ENCODE measurements at regions not wholly inside any gene's neighbourhood (a gene's known extent, or its start where the extent isn't known, plus 50 kb on each side); places are given as distances from the start of the nearest gene placed in this dataset.

DNA sequence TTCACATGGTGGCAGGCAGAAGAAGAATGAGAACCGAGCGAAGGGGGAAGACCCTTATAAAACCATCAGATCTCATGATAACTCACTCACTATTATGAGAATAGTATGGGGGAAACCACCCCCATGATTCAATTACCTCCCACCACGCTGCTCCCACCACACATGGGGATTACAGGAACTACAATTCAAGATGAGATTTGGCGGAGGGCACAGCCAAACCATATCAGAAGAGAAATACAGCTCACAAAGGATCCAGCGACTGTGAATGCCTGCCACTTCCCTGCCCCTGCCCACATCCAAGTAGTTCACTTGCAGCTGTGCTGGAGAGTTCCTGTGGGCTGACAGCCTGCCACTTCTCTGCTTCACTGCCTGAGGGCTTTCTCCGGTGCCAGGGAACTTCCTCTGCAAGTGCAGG, 148.7 kb downstream of the C7orf25 start:
- Histone ChIP-seq H3K36me3 (ENCODE audit: low read depth, missing control alignments) (no peaks in the 10 kb centered on the region), H3K4me1 (no peaks in the 10 kb centered on the region), H3K4me3 (no peak overlapping the region), H3K27me3 (no peaks in the 10 kb centered on the region), H3K9me3 (no peaks in the 10 kb centered on the region), H3K27ac (no peak overlapping the region)
- WGBS, 2 donors, result 82 to 89% methylated on average over 6 of the region's 6 CpGs
- TF ChIP-seq POLR2A (IDR thresholded peaks at IDR 0.05), result no peak
- intact Hi-C loops (cut with DNase I; ENCODE audit: low total_unique reads), result no loop called here
- DNase-seq, result no peak

DNA sequence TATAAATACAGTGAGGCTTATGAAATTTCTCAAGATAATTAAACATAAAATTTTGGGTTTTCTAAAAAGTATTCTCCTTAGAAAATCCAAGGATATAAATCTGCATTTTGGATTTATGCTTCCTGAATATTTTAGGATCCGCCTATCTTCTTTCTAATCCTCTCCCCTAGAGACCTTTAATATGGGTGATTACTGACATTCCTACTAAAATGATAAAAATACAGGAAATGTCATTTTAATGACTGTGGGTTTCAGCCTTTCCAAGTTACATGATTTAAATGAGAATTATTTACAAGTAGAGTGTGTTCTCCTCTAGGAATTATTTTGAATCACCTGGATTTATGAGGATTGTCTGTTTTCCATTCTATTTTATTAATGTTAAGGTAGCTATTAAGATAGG, 150.4 kb downstream of the C7orf25 start:
- Histone ChIP-seq H3K4me1 (no peaks in the 10 kb centered on the region), H3K27me3 (no peaks in the 10 kb centered on the region), H3K36me3 (ENCODE audit: low read depth, missing control alignments) (no peaks in the 10 kb centered on the region), H3K4me3 (no peak overlapping the region), H3K27ac (no peak overlapping the region), H3K9me3 (no peaks in the 10 kb centered on the region)
- no peak for DNase-seq
- 80 to 86% methylated on average over 1 of the region's 1 CpG for WGBS, 2 donors
- TF ChIP-seq, protein P1, sequence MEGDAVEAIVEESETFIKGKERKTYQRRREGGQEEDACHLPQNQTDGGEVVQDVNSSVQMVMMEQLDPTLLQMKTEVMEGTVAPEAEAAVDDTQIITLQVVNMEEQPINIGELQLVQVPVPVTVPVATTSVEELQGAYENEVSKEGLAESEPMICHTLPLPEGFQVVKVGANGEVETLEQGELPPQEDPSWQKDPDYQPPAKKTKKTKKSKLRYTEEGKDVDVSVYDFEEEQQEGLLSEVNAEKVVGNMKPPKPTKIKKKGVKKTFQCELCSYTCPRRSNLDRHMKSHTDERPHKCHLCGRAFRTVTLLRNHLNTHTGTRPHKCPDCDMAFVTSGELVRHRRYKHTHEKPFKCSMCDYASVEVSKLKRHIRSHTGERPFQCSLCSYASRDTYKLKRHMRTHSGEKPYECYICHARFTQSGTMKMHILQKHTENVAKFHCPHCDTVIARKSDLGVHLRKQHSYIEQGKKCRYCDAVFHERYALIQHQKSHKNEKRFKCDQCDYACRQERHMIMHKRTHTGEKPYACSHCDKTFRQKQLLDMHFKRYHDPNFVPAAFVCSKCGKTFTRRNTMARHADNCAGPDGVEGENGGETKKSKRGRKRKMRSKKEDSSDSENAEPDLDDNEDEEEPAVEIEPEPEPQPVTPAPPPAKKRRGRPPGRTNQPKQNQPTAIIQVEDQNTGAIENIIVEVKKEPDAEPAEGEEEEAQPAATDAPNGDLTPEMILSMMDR (IDR thresholded peaks at IDR 0.05), result no peak
- TF ChIP-seq POLR2A (IDR thresholded peaks at IDR 0.05), result no peak
- intact Hi-C loops (cut with DNase I; ENCODE audit: low total_unique reads), result no loop called here

DNA sequence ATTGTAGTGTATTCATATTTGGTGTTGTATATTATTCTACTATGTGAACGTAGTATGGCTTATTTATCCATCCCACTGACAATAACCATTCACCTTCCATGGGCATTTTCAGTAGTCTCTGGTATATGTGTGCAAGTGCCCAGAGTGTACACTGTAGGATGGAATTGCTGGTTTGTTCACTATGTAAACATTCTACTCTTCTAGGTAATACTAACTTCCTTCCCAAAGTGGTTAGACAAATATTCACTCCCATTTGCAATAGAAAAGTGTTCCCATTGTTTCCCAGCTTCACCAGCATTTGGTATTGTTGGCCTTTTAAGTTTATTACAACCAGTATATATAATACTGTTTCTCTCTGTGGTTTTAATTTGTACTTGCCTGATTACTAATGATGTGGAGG, 153.7 kb downstream of the C7orf25 start:
- no peaks in the 10 kb centered on the region for H3K9me3 ChIP-seq
- DNase-seq, result no peak
- TF ChIP-seq, protein P1 (IDR thresholded peaks at IDR 0.05), result no peak
- no peak for TF ChIP-seq POLR2A (IDR thresholded peaks at IDR 0.05)
- no peak overlapping the region for H3K4me3 ChIP-seq
- no peaks in the 10 kb centered on the region for H3K36me3 ChIP-seq (ENCODE audit: low read depth, missing control alignments)
- WGBS, 2 donors, result 76 to 97% methylated on average over 1 of the region's 1 CpG
- H3K27me3 ChIP-seq, result no peaks in the 10 kb centered on the region
- no peaks in the 10 kb centered on the region for H3K4me1 ChIP-seq
- no peak overlapping the region for H3K27ac ChIP-seq
- intact Hi-C loops (cut with DNase I; ENCODE audit: low total_unique reads), result no loop called here

DNA sequence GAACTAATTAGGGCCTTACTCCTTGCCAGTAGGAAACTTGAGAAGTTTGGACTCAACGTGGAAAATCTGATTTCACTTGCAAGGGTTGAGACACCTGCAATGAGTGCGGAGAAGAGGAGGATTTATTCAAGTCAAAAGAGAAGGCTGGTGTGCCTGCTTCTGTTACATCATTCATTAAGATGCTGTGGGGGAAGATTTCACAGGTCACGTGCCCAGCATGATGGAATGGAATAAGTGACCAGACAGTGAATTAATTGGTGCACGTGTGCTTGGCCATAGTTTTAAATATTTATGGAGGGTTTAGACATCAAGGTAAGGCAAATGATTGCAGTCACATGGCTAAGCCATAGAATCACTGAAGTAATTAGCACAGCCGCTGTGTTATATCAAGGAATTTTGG, 155.0 kb downstream of the C7orf25 start:
- no peak overlapping the region for H3K4me3 ChIP-seq
- 67 to 71% methylated on average over 5 of the region's 5 CpGs for WGBS, 2 donors
- no peaks in the 10 kb centered on the region for H3K36me3 ChIP-seq (ENCODE audit: low read depth, missing control alignments)
- no peaks in the 10 kb centered on the region for H3K4me1 ChIP-seq
- no peaks in the 10 kb centered on the region for H3K9me3 ChIP-seq
- TF ChIP-seq, protein P1 (IDR thresholded peaks at IDR 0.05), result no peak
- no peak for TF ChIP-seq POLR2A (IDR thresholded peaks at IDR 0.05)
- no peaks in the 10 kb centered on the region for H3K27me3 ChIP-seq
- no peak for DNase-seq
- H3K27ac ChIP-seq, result no peak overlapping the region
- intact Hi-C loops (cut with DNase I; ENCODE audit: low total_unique reads), result no loop called here

DNA sequence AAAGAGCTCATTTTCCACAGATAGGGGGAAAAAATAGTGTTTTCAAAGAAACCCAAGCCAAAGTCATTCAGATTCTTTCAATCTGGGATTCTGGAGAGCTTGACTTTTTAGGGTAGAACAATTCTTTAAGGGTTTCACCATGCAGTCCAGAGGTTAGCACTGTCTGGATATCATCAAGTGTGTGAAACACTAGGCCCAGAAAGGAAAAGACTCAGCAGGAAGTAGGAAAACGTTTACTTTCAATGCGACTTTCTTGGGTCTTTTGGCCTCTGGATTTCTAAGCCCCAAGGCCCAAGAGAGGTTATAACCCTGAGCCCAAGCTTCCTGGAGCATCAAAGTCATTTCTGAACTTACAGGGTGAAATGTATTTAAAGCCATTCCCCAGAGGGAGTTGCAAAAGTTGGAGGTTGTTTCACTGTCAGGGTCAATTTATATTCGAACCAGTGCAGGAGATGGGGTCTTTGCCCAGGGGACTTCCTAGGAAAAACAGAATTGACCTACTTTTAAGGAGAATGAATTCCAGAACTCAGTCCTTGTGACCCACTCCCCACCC, 158.0 kb downstream of the C7orf25 start:
- Histone ChIP-seq H3K4me3 (no peak overlapping the region), H3K36me3 (ENCODE audit: low read depth, missing control alignments) (no peaks in the 10 kb centered on the region), H3K4me1 (no peaks in the 10 kb centered on the region), H3K9me3 (no peaks in the 10 kb centered on the region), H3K27ac (no peak overlapping the region), H3K27me3 (no peaks in the 10 kb centered on the region)
- TF ChIP-seq POLR2A (IDR thresholded peaks at IDR 0.05), result no peak
- intact Hi-C loops (cut with DNase I; ENCODE audit: low total_unique reads), result no loop called here
- peak; percentile 15 for DNase-seq
- 23 to 39% methylated on average over 3 of the region's 3 CpGs for WGBS, 2 donors

DNA sequence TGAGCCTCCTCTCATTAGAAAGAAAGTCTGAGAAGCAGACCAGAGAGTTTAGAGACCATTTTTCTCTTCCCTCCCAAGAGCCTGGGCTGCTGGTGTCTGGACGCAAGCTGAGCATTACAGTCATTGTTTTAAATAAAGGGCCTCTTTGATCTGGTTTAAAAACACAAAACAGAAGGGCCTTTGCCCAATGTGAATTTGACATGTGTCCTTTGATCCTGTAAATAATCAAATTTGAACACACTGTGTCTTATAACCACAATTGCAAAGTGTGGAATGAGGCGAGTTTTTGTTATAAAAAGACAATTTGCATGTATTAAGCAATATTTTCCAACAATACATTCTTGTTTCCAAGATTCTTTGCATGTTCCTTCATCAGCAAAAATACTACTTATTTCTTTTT, 158.5 kb downstream of the C7orf25 start:
- 72 to 91% methylated on average over 2 of the region's 2 CpGs for WGBS, 2 donors
- Histone ChIP-seq H3K4me3 (no peak overlapping the region), H3K9me3 (no peaks in the 10 kb centered on the region), H3K36me3 (ENCODE audit: low read depth, missing control alignments) (no peaks in the 10 kb centered on the region), H3K27ac (no peak overlapping the region), H3K27me3 (no peaks in the 10 kb centered on the region), H3K4me1 (no peaks in the 10 kb centered on the region)
- DNase-seq, result no peak
- TF ChIP-seq POLR2A (IDR thresholded peaks at IDR 0.05), result no peak
- TF ChIP-seq, protein P1 (IDR thresholded peaks at IDR 0.05), result no peak
- intact Hi-C loops (cut with DNase I; ENCODE audit: low total_unique reads), result no loop called here
